H1 (cell line): ENCODE measurements at regions not wholly inside any gene's neighbourhood (a gene's known extent, or its start where the extent isn't known, plus 50 kb on each side); places are given as distances from the start of the nearest gene placed in this dataset.

Source experiments
- CTCF ChIA-PET: fragments of 300-600 bp; sonication (Branson Sonifier 250); formaldehyde crosslinking; loops from one replicate; lab custom pipeline; 2021; ENCODE audit not compliant: partially characterized antibody; lab: Charles Lee
- POLR2A ChIA-PET: fragments of 300-600 bp; sonication (Branson Sonifier 250); formaldehyde crosslinking; loops from one replicate; lab custom pipeline; 2021; ENCODE audit warnings: inconsistent platforms; ENCODE audit not compliant: partially characterized antibody; lab: Charles Lee
- DNase-seq, 2 experiments: peaks; one replicate each; pipeline versions ENCODE4 v3.0.0 to v3.0.0-alpha.2; 2010 to 2022; ENCODE audit warnings: low spot score in 2 of 2, low read depth in 1 of 2, mixed read lengths in 1 of 2
- FAIRE-seq: peaks from 2 replicates; lab custom pipeline; 2011; peaks lifted over from hg19 to GRCh38; lab: Jason Lieb, UNC
- H2AFZ ChIP-seq: 2 replicates; pipeline ENCODE4 v1.8.1; 2012; ENCODE audit warnings: low read length, inconsistent platforms
- H2AK5ac ChIP-seq: 2 replicates; pipeline ENCODE4 v1.6.1; 2013; ENCODE audit warnings: low read depth, low read length
- H2BK120ac ChIP-seq: replicated peaks from 2 replicates; pipeline ENCODE3; 2013; ENCODE audit warnings: low read depth, low read length, inconsistent platforms
- H2BK12ac ChIP-seq: 2 replicates; pipeline ENCODE4 v1.6.1; 2013; ENCODE audit warnings: low read depth, low read length
- H2BK15ac ChIP-seq: 2 replicates; pipeline ENCODE4 v1.6.1; 2013; ENCODE audit warnings: low read length
- H2BK20ac ChIP-seq: 2 replicates; pipeline ENCODE4 v1.6.1; 2013; ENCODE audit warnings: low read length
- H2BK5ac ChIP-seq: 2 replicates; pipeline ENCODE4 v1.6.1; 2013; ENCODE audit warnings: low read depth, low read length
- H3K14ac ChIP-seq: 2 replicates; pipeline ENCODE4 v1.6.1; 2013; ENCODE audit warnings: inconsistent platforms; ENCODE audit not compliant: insufficient read length
- H3K18ac ChIP-seq: 2 replicates; pipeline ENCODE4 v1.6.1; 2013; ENCODE audit warnings: low read length; ENCODE audit errors: extremely low read depth
- H3K23ac ChIP-seq: 2 replicates; pipeline ENCODE4 v1.6.1; 2013; ENCODE audit warnings: inconsistent platforms; ENCODE audit not compliant: insufficient read length
- H3K23me2 ChIP-seq: 2 replicates; pipeline ENCODE4 v1.6.1; 2013; ENCODE audit warnings: low read depth, low read length
- H3K27ac ChIP-seq: 2 replicates; pipeline ENCODE4 v1.6.1; 2011; ENCODE audit warnings: low read depth, low read length, inconsistent platforms
- H3K27me3 ChIP-seq, 4 experiments: replicated peaks in 1 of 4; 1 replicate in 1 of 4; 2 replicates in 3 of 4; pipeline versions ENCODE4 v1.6.1 to v1.8.1; 2011 to 2013; ENCODE audit warnings: low read length in 3 of 4, mild to moderate bottlenecking in 3 of 4, inconsistent platforms in 2 of 4, mixed read lengths in 2 of 4, moderate library complexity in 1 of 4; ENCODE audit not compliant: control insufficient read depth in 3 of 4, insufficient read depth in 3 of 4; ENCODE audit errors: extremely low read depth in 1 of 4
- H3K36me3 ChIP-seq, 4 experiments: 2 replicates each; pipeline versions ENCODE4 v1.6.1 to v1.8.1; 2011 to 2013; ENCODE audit warnings: mild to moderate bottlenecking in 4 of 4, low read length in 3 of 4, moderate library complexity in 2 of 4, control low read depth in 1 of 4, inconsistent platforms in 1 of 4; ENCODE audit not compliant: insufficient read depth in 4 of 4, control insufficient read depth in 2 of 4
- H3K4ac ChIP-seq: replicated peaks from 2 replicates; pipeline ENCODE3; 2013; ENCODE audit warnings: low read length, low read depth, mixed read lengths, inconsistent platforms; ENCODE audit not compliant: insufficient read length
- H3K4me1 ChIP-seq, 4 experiments: replicated peaks in 1 of 4; 1 replicate in 1 of 4; 2 replicates in 3 of 4; pipeline versions ENCODE4 v1.6.1 to v1.8.1; 2011 to 2013; ENCODE audit warnings: low read length in 3 of 4, inconsistent platforms in 2 of 4, mixed read lengths in 1 of 4; ENCODE audit not compliant: insufficient read depth in 4 of 4, control insufficient read depth in 3 of 4
- H3K4me2 ChIP-seq, 2 experiments: 2 replicates each; pipeline versions ENCODE4 v1.6.1 to v1.8.1; 2011 to 2013; ENCODE audit warnings: low read depth in 2 of 2, low read length in 2 of 2, control low read depth in 1 of 2, inconsistent platforms in 1 of 2, mild to moderate bottlenecking in 1 of 2; ENCODE audit not compliant: insufficient read depth in 1 of 2
- H3K4me3 ChIP-seq, 4 experiments: fragments of 200-600, 300-600 bp in 1 of 4; sonication (generic), shearing (Covaris generic), sonication (Bioruptor Twin) in 1 of 4; 2 replicates each; pipeline versions ENCODE4 v1.5.1 to v1.8.1; 2011 to 2016; ENCODE audit warnings: low read length in 4 of 4, low read depth in 3 of 4, control low read depth in 2 of 4, inconsistent platforms in 2 of 4, mild to moderate bottlenecking in 2 of 4, mixed read lengths in 1 of 4, moderate library complexity in 1 of 4; ENCODE audit not compliant: insufficient read depth in 2 of 4; ENCODE audit errors: extremely low read depth in 1 of 4
- H3K56ac ChIP-seq: replicated peaks from 2 replicates; pipeline ENCODE3; 2013; ENCODE audit warnings: low read depth, mild to moderate bottlenecking, mixed read lengths, low read length, inconsistent platforms; ENCODE audit not compliant: insufficient read length
- H3K79me1 ChIP-seq: 2 replicates; pipeline ENCODE4 v1.6.1; 2013; ENCODE audit warnings: low read depth, low read length, control low read depth
- H3K79me2 ChIP-seq, 2 experiments: 2 replicates each; pipeline versions ENCODE4 v1.6.1 to v1.8.1; 2012 to 2013; ENCODE audit warnings: low read length in 2 of 2, mild to moderate bottlenecking in 2 of 2, inconsistent platforms in 1 of 2; ENCODE audit not compliant: insufficient read depth in 2 of 2, control insufficient read depth in 1 of 2
- H3K9ac ChIP-seq, 4 experiments: replicated peaks in 1 of 4; 1 replicate in 1 of 4; 2 replicates in 3 of 4; pipeline versions ENCODE4 v1.6.1 to v1.8.1; 2011 to 2013; ENCODE audit warnings: low read depth in 3 of 4, low read length in 3 of 4, control low read depth in 2 of 4, mild to moderate bottlenecking in 2 of 4, moderate library complexity in 2 of 4, inconsistent platforms in 1 of 4; ENCODE audit errors: extremely low read depth in 1 of 4
- H3K9me3 ChIP-seq, 2 experiments: 2 replicates each; pipeline versions ENCODE4 v1.6.1 to v1.8.1; 2012 to 2013; ENCODE audit warnings: mild to moderate bottlenecking in 2 of 2, moderate library complexity in 2 of 2, control low read depth in 1 of 2, inconsistent platforms in 1 of 2, low read depth in 1 of 2, low read length in 1 of 2, mixed read lengths in 1 of 2; ENCODE audit not compliant: insufficient read depth in 2 of 2
- H4K20me1 ChIP-seq, 2 experiments: replicated peaks in 1 of 2; 2 replicates each; pipeline versions ENCODE3 to v1.8.1; 2011 to 2013; ENCODE audit warnings: inconsistent platforms in 2 of 2, low read length in 2 of 2, mild to moderate bottlenecking in 1 of 2; ENCODE audit not compliant: insufficient read depth in 2 of 2, control insufficient read depth in 1 of 2
- H4K5ac ChIP-seq: 2 replicates; pipeline ENCODE4 v1.6.1; 2013; ENCODE audit warnings: low read length, low read depth, mixed read lengths, inconsistent platforms; ENCODE audit not compliant: insufficient read length
- H4K8ac ChIP-seq: 2 replicates; pipeline ENCODE4 v1.8.0; 2013; ENCODE audit warnings: mild to moderate bottlenecking, moderate library complexity, low read length, inconsistent platforms; ENCODE audit not compliant: insufficient read depth; ENCODE audit errors: extremely low read depth
- H4K91ac ChIP-seq: replicated peaks from 2 replicates; pipeline ENCODE3; 2013; ENCODE audit warnings: low read length, mixed read lengths, inconsistent platforms; ENCODE audit not compliant: insufficient read length
- CBX5 ChIP-seq: fragments of 300-800, 300-1000 bp; sonication (generic); IDR thresholded peaks from 2 replicates; pipeline ENCODE4 v1.7.1; 2016; ENCODE audit warnings: antibody characterized with exemption, low read length, low read depth
- SP1 ChIP-seq: IDR thresholded peaks from 2 replicates; pipeline ENCODE4 v1.6.1; 2011; ENCODE audit warnings: low read depth, low read length
- WGBS, 2 experiments: shearing (Covaris generic) in 1 of 2; methylation state at CpG; one replicate each; pipeline versions ENCODE4 v1.1.6 to v1.1.7; 2013 to 2015; ENCODE audit warnings: low lambda C conversion rate in 2 of 2, mixed read lengths in 2 of 2, inconsistent platforms in 1 of 2, low coverage in 1 of 2, missing lambda C conversion rate in 1 of 2; ENCODE audit not compliant: insufficient replicate concordance in 2 of 2, insufficient coverage in 1 of 2, insufficient read length in 1 of 2; ENCODE audit errors: extremely low coverage in 1 of 2, missing lambda C conversion rate in 1 of 2; 5-methylcytosine and 5-hydroxymethylcytosine counted together

- no peak overlapping the region for H4K91ac ChIP-seq
- no peaks in the 10 kb centered on the region for H3K36me3 ChIP-seq
- WGBS, 2 experiments: 96% methylated on average over 1 of the region's 1 CpG; no CpG with 5 or more reads in 1 of the 2 experiments
- CTCF ChIA-PET: interaction anchor here (2.1 kb wide), 1 partner anchor 52 kb away, joined by 9 read pairs; no protein-coding TSS in a partner anchor
- no peak overlapping the region for H3K4me2 ChIP-seq
- FAIRE-seq (no peak), DNase-seq (no peak)
- no peak overlapping the region for H2BK20ac ChIP-seq
- H3K27me3 ChIP-seq: no peaks in the 10 kb centered on the region
- no peak overlapping the region for H2BK120ac ChIP-seq
- H4K5ac ChIP-seq: no peak overlapping the region
- H3K27ac ChIP-seq: no peak overlapping the region
- H3K23me2 ChIP-seq: no peaks in the 10 kb centered on the region
- no peaks in the 10 kb centered on the region for H3K79me2 ChIP-seq
- no peak overlapping the region for H2BK12ac ChIP-seq
- no peak overlapping the region for H3K23ac ChIP-seq
- H3K79me1 ChIP-seq: no peaks in the 10 kb centered on the region
- no peak overlapping the region for H3K14ac ChIP-seq
- no peak overlapping the region for H3K9ac ChIP-seq
- H3K4ac ChIP-seq: no peak overlapping the region
- no peak overlapping the region for H2AK5ac ChIP-seq
- no peak overlapping the region for H4K8ac ChIP-seq
- no peak overlapping the region for H3K4me3 ChIP-seq
- no peak overlapping the region for H2BK15ac ChIP-seq
- no peak overlapping the region for H3K56ac ChIP-seq
- peaks cover 0 to 9% (median 1%) of the 10 kb centered on the region in 4 experiments; a peak in 5 of 7 replicates for H3K4me1 ChIP-seq
- no peaks in the 10 kb centered on the region for H3K9me3 ChIP-seq
- H3K18ac ChIP-seq: no peak overlapping the region
- TF ChIP-seq SP1: no peak
- TF ChIP-seq CBX5: no peak
- TF ChIP-seq, all 59 proteins: peak for 0
- no peaks in the 10 kb centered on the region for H4K20me1 ChIP-seq
- POLR2A ChIA-PET: no interaction called here
- no peak overlapping the region for H2BK5ac ChIP-seq
- H2AFZ ChIP-seq: no peak overlapping the region
Measured at GRCh38 chr5:120869831-120870230, 405.7 kb downstream of the PRR16 start.
